GM18502 (cell line): ENCODE measurements at regions not wholly inside any gene's neighbourhood (a gene's known extent, or its start where the extent isn't known, plus 50 kb on each side); places are given as distances from the start of the nearest gene placed in this dataset.
"Not testable (repeated sequence)": the region's sequence is repeated elsewhere in the genome, so short reads cannot be mapped to it uniquely, and the experiment has no call there.

Source experiments
- ATAC-seq: cut with Tn5 transposase; IDR thresholded peaks from one replicate; pipeline ENCODE4 v1.9.1; 2021; ENCODE audit warnings: mild to moderate bottlenecking; ENCODE audit not compliant: unreplicated experiment, poor library complexity

GRCh38 chr1:201718346-201719202 is 110.4 kb upstream of the IPO9 start:
- no peak for ATAC-seq

GRCh38 chr1:201719812-201720521 is 109.0 kb upstream of the IPO9 start:
- no peak for ATAC-seq

GRCh38 chr1:201720522-201720844 is 108.5 kb upstream of the IPO9 start:
- no peak for ATAC-seq

GRCh38 chr1:201721082-201722049 is 107.6 kb upstream of the IPO9 start:
- no peak for ATAC-seq

- no peak for ATAC-seq
Observed at GRCh38 chr1:201724039-201724765, 104.8 kb upstream of the IPO9 start.

GRCh38 chr1:201724766-201725118 is 104.2 kb upstream of the IPO9 start:
- ATAC-seq: no peak

- no peak for ATAC-seq
Observed at GRCh38 chr1:201726700-201727099, 102.3 kb upstream of the IPO9 start.

GRCh38 chr1:201728731-201729130 is 100.2 kb upstream of the IPO9 start:
- no peak for ATAC-seq

- no peak for ATAC-seq
Observed at GRCh38 chr1:201729973-201730608, 98.9 kb upstream of the IPO9 start.

- ATAC-seq: no peak
Observed at GRCh38 chr1:201730611-201731010, 98.3 kb upstream of the IPO9 start.

- ATAC-seq: no peak
Observed at GRCh38 chr1:201731142-201731541, 97.8 kb upstream of the IPO9 start.

GRCh38 chr1:201731592-201731991 is 97.4 kb upstream of the IPO9 start:
- ATAC-seq: no peak

- no peak for ATAC-seq
Observed at GRCh38 chr1:201732351-201732750, 96.6 kb upstream of the IPO9 start.

GRCh38 chr1:201734221-201734620 is 94.7 kb upstream of the IPO9 start:
- ATAC-seq: not testable (repeated sequence)

- no peak for ATAC-seq
Observed at GRCh38 chr1:201734786-201735185, 94.2 kb upstream of the IPO9 start.

- ATAC-seq: no peak
Observed at GRCh38 chr1:201736707-201737320, 92.1 kb upstream of the IPO9 start.

- ATAC-seq: no peak
Observed at GRCh38 chr1:201737352-201738060, 91.5 kb upstream of the IPO9 start.

GRCh38 chr1:201739080-201739479 is 89.9 kb upstream of the IPO9 start:
- no peak for ATAC-seq
